ENCODE measurements at regions not wholly inside any gene's neighbourhood (a gene's known extent, or its start where the extent isn't known, plus 50 kb on each side); places are given as distances from the start of the nearest gene placed in this dataset.

DNA sequence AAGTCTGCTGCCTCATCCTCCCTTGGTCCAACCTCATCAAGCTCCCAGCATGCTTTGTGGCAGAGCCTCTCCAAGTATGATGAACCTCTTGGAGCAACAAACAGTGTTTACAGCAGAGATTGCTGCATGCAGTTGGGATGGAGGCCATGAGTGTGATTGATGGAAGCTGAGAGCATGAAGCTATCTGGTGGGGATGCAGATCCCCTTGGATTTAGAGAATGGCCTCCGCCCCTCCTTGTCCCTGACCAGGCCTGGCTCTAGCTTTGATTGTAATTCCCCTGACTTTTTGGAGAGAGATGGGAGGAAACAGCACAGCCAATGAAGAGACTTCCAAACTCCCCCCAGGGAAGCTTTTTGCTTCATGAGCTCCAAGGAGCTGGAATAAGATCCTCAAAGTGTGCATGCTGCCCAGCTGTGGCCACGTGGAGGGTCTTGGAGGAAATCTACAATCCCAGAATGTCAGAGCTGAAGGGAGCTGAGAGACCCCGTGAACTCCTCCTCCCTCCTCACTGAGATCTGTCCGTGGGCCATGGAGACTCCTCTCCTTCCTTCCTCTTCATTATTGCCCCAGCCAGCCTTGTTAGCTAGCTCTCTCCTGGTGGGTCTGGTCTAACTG is 165.3 kb upstream of the USP24 start:
- no peak for TF ChIP-seq NFYB (CRISPR knock-in tag; conservative IDR thresholded peaks at IDR 0.05; ENCODE audit: low read depth)
- TF ChIP-seq, protein P1, sequence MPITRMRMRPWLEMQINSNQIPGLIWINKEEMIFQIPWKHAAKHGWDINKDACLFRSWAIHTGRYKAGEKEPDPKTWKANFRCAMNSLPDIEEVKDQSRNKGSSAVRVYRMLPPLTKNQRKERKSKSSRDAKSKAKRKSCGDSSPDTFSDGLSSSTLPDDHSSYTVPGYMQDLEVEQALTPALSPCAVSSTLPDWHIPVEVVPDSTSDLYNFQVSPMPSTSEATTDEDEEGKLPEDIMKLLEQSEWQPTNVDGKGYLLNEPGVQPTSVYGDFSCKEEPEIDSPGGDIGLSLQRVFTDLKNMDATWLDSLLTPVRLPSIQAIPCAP (CRISPR knock-in tag; IDR thresholded peaks at IDR 0.05): no peak
